HG03521 (cell line): ENCODE measurements at regions not wholly inside any gene's neighbourhood (a gene's known extent, or its start where the extent isn't known, plus 50 kb on each side); places are given as distances from the start of the nearest gene placed in this dataset.
"Not testable (repeated sequence)": the region's sequence is repeated elsewhere in the genome, so short reads cannot be mapped to it uniquely, and the experiment has no call there.

Experiments
- ATAC-seq: cut with Tn5 transposase; IDR thresholded peaks from one replicate; pipeline ENCODE4 v1.9.1; 2021; ENCODE audit warnings: mild to moderate bottlenecking, moderate library complexity; ENCODE audit not compliant: unreplicated experiment

DNA sequence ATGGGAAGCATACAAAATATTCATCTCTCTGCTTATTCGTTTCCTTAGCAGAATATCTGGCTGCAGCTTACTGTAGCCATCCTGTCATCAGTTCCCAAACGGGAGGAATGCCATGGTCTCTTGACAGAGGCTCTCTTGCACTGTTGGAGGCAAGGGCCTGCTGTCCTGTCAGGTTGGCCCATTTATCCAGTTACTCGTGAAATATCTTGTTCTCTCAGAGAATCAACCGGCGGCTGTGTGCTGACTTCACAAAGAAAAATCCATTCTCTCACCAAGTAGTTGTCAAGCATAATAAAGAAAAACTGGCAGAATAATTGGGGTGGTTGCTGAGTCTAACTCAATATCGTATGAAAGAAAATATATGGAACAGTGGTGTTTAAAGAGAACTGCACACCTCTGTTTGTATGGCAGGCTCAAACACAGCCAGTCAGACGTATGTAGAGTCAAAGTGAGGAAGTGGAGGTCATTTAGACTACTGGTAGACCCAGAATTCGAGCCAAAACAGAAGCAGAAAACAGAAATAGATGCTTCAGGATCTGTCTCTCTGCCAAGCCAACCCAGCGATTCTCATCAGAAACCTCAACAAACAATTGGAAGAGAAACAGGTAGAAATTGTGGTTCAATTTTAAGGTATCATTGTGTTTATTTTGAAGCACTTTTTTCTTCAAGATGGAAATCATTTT is 349.2 kb upstream of the PRKCQ start:
- no peak for ATAC-seq

- ATAC-seq, result no peak
These were observed 348.5 kb upstream of the PRKCQ start for GRCh38 chr10:6928586-6928985.

DNA sequence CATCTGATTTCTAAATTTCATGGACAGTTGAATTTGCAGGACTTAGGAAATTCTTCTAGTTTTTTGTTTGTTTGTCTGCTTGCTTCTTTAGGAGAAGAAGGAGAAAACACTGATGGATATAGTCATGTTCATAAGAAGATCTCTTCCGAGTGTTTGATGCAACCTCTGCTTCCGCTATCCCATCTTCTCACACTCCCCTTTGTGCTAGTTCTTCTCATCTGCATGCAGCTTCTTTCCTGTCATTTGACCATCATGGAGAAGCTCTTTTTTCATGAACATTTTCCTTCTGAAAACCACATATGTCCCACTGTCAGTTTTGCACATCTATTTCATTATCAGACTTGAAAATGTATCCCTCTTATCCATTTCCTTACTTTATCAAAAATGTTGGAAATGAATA is 346.9 kb upstream of the PRKCQ start:
- no peak for ATAC-seq

DNA sequence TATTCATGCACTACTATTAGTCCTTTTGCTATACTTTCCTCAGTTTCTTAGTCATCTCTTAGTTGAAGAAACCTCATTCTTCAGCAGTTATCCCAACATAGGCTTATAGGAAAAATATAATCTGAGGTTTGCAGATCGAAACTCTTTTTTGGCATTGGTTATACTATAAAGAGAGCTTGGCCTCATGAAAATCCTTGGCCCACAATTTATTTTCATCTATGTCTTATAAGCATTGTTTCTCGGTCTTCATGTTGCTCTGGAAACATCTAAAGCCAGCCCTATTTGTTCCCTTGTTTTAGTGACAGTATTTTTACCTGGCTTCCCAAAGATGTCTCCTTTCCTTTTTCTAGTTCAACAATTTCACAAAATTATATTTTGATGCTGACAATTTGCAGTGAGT is 345.1 kb upstream of the PRKCQ start:
- no peak for ATAC-seq

DNA sequence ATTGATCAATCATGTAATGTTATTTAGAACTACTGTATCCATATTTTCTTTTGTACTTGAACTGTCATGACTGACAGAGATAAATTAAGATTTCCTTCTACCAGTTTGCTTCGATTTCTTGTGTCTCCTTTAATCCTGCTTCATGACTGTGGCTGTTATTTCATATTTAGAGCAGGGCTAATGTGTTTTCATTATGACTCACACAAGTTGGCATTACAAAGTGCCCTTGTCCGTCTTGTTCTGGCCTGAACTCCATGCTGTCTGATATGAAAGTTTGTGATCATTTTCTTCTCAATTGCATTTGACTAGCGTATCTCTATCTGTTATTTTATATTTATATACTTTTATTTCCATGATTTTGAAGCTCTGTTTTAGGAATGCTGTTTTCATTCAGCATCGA is 344.1 kb upstream of the PRKCQ start:
- no peak for ATAC-seq

DNA sequence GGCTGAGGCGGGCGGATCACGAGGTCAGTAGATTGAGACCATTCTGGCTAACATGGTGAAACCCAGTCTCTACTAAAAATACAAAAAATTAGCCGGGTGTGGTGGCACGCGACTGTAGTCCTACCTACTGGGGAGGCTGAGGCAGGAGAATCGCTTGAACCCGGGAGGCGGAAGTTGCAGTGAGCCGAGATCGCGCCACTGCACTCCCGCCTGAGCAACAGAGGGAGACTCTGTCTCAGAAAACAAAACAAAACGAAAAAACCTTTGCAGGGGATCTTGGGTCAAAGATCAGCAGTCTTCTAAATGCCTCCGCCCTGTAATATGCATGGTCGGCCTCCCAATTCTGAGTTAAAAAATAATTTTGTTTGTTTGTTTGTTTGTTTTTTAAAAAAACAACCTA is 340.9 kb upstream of the PRKCQ start:
- not testable (repeated sequence) for ATAC-seq

- ATAC-seq, result peak; percentile 87
These were observed 340.3 kb upstream of the PRKCQ start for GRCh38 chr10:6920072-6921019.

DNA sequence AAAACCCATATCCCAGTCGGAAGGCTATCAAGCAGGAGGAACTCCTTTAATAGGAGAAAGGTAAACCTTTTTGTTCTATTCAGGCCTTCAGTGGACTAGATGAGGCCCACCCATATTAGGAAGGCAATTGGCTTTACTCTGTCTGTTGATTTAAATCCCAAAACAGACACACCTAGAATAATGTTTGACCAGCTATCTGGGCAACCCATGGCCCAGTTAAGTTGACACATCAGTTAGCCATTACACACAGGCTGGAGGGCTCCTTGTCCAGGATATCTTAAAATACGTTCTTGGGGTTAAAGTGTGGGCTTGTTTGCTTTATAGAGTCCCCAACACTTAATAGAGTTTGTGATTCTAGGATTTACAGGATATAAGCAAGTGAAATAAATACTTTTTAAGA is 339.0 kb upstream of the PRKCQ start:
- ATAC-seq, result no peak

DNA sequence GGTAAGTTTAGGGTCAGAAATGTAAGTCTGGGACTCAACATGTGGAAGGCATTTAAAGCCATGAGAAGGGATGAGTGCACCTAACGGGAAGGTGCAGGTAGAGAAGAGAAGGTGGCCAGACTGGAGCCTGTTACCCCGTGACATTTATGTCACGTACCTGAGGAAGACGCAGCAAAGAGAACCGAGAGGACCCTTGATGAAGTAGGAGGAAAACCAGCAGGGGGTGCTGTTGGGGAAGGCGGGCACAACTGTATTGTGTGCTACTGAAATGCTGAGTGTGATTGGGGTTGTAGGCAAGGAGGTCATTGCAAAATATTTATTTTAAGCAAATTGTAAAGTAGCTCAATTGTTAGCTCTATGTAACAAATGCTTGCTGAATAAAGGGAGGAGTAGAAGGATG is 338.2 kb upstream of the PRKCQ start:
- no peak for ATAC-seq

DNA sequence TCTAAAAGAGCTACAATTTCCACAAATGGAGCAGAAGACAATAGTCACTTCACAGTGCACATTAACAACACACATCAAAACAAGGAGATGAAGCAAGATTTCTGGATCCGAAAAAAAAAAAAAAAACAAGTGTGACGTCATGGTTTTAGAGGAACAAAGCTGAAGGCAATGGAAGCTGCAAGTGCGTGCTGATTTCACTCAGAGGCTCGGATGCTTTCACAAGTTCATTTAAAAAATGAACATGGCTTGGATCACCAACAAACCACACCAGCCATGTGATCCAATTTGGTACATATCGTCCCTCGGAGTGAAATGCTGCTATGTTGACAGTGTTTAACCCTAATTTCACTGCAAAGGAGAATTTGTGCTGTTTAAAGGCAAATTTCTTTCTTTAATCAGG is 337.0 kb upstream of the PRKCQ start:
- ATAC-seq, result no peak

GRCh38 chr10:6916601-6917000 is 336.5 kb upstream of the PRKCQ start:
- no peak for ATAC-seq

DNA sequence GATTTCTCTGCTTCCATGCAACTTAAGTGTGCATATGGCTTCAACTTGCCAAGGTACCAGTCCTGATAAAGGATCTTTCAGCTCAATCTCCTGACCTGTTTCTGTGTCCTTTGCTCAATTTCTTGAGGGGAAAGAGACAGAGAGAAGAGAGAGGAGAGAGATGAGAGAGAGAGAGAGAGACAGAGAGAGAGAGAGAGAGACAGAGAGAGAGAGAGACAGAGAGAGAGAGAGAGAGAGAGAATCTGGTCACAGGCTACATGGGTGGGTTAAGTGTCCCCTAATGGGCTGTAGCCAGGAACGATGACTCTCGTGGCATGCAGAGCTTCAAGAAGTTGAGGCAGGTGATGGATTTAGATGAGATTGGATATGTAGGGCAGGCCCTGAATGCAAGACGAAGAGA is 335.2 kb upstream of the PRKCQ start:
- no peak for ATAC-seq

DNA sequence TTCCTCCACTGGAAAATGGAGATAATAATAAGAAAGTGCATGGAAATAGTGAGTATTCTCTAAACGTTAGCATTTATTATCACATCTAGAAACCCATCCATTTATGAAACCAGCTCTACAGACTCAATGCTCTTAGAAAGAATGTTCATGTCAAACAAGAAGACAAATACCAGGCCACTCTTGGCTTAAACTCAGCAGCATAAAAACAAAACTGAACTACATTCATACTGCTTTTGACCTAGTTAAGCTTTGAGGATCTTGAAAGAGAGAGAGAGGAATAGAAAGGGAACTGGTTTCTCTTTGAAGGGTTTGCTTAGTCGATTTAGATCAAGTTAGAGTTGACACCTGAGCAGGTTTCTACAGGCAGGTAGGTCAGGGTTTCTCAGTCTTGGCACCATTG is 332.9 kb upstream of the PRKCQ start:
- no peak for ATAC-seq

GRCh38 chr10:6912424-6912823 is 332.3 kb upstream of the PRKCQ start:
- no peak for ATAC-seq

DNA sequence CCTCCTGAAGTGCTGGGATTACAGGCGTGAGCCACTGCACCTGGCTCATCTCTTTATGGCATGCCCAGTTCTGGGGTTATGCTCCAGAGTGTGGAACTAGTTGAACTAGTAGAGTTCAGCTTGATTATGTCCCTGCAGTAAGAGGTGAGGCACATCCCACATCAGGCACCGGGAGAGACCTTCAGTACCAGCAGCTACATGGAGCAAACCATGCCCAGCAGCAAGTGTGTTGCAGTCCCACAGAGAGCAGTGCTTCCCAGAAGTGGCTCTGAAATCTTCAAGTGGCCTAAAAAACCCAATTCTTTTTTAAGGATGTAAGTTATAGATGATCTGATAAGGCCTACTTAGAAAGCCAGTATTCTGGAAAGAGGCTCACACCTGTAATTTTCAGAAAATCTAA is 331.9 kb upstream of the PRKCQ start:
- ATAC-seq, result no peak

GRCh38 chr10:6909905-6910560 is 330.0 kb upstream of the PRKCQ start:
- ATAC-seq, result no peak

- ATAC-seq, result no peak
These were observed 327.9 kb upstream of the PRKCQ start for GRCh38 chr10:6907877-6908530.

DNA sequence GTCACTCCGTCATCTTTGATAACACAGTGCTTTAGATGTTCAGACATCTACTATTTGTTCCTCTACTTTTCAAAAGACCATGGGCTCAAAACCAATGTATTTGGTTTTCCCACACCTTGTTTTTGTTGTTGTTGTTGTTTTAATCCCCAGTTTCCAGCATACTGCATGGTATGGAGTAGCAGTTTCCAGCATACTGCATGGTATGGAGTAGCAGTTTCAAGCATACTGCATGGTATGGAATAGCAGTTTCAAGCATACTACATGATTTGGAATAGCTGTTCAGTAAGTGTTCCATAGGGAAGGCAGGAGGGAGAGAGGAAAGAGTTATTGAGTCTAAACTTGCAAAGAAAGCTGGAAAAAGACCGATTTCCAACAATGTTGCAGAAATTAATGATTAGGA is 314.3 kb upstream of the PRKCQ start:
- ATAC-seq, result no peak

- ATAC-seq, result no peak
These were observed 312.8 kb upstream of the PRKCQ start for GRCh38 chr10:6892864-6893263.

- ATAC-seq, result no peak
These were observed 311.8 kb upstream of the PRKCQ start for GRCh38 chr10:6891924-6892323.

DNA sequence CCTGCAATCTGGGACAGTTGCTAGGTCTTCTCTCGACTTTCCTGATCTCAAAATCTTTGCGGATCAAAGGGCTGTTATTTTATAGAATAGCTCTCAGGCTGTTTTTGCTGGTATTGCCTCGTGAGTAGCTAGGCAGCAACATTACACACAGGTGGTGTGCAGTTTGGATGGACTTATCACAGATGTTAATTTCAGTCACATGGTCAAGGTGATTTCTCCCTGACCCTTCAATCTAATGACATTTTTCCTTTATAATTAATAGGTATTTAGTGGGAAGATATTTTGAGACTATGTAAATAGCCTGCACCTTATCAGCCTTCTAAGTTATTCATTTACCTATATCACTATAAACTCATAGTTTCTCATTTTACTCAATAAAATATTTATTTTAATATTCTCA is 309.6 kb upstream of the PRKCQ start:
- no peak for ATAC-seq
